C4-2B (cell line): ENCODE measurements at regions not wholly inside any gene's neighbourhood (a gene's known extent, or its start where the extent isn't known, plus 50 kb on each side); places are given as distances from the start of the nearest gene placed in this dataset.
"Not testable (repeated sequence)": the region's sequence is repeated elsewhere in the genome, so short reads cannot be mapped to it uniquely, and the experiment has no call there.

ENCODE experiments used
- CTCF ChIP-seq: fragments of 450-650 bp; conservative IDR thresholded peaks from 2 replicates; pipeline ENCODE4 v1.5.1; 2017; ENCODE audit warnings: mild to moderate bottlenecking
- ZFX ChIP-seq: fragments of 450-650 bp; IDR thresholded peaks from 2 replicates; pipeline ENCODE4 v1.6.1; 2017

GRCh38 chr10:46095943-46096342, 49.9 kb upstream of the MSMB start:
- TF ChIP-seq CTCF, ZFX: not testable (repeated sequence)
